K562 (cell line): ENCODE measurements at regions not wholly inside any gene's neighbourhood (a gene's known extent, or its start where the extent isn't known, plus 50 kb on each side); places are given as distances from the start of the nearest gene placed in this dataset.
A peak's percentile ranks its signal among the peaks of the same experiment; 100 is the strongest.

Experiments used
- ATF3 ChIP-seq, 2 experiments: fragments of 450-650 bp in 1 of 2; sonication (generic) in 1 of 2; formaldehyde crosslinking in 1 of 2; IDR thresholded peaks in 1 of 2; conservative IDR thresholded peaks in 1 of 2; 2 replicates each; pipeline versions ENCODE4 v1.6.1 to v1.8.1; 2016 to 2023; ENCODE audit warnings: mild to moderate bottlenecking in 2 of 2, moderate library complexity in 2 of 2, inconsistent platforms in 1 of 2, missing genetic modification reagents in 1 of 2
- ATF7 ChIP-seq: fragments of 450-650 bp; IDR thresholded peaks from 2 replicates; pipeline ENCODE4 v1.7.1; 2014; ENCODE audit warnings: mild to moderate bottlenecking, moderate library complexity
- BACH1 ChIP-seq: fragments of 200-800 bp; sonication (Bioruptor generic); IDR thresholded peaks from 2 replicates; pipeline ENCODE4 v1.6.1; 2016; ENCODE audit warnings: missing genetic modification characterization, missing compliant biosample characterization
- CEBPB ChIP-seq: fragments of 450-650 bp; IDR thresholded peaks from 2 replicates; pipeline ENCODE4 v1.6.1; 2016; ENCODE audit warnings: missing genetic modification characterization, missing compliant biosample characterization
- CTBP1 ChIP-seq: fragments of 450-650 bp; IDR thresholded peaks from 2 replicates; pipeline ENCODE4 v1.6.1; 2016; ENCODE audit warnings: borderline replicate concordance
- GABPA ChIP-seq: fragments of 200-800 bp; sonication (Bioruptor generic); conservative IDR thresholded peaks from 2 replicates; pipeline ENCODE4 v1.6.1; 2016; ENCODE audit warnings: low read depth, missing genetic modification characterization, missing compliant biosample characterization
- GATA2 ChIP-seq: sonication (generic); formaldehyde crosslinking; IDR thresholded peaks from 2 replicates; pipeline ENCODE4 v1.4.0; 2020; ENCODE audit warnings: mild to moderate bottlenecking, missing genetic modification reagents
- L3MBTL2 ChIP-seq: fragments of 450-650 bp; IDR thresholded peaks from 2 replicates; pipeline ENCODE4 v1.6.1; 2016; ENCODE audit warnings: mild to moderate bottlenecking, moderate library complexity
- MTA1 ChIP-seq: fragments of 450-650 bp; IDR thresholded peaks from 2 replicates; pipeline ENCODE4 v1.6.1; 2017; ENCODE audit warnings: borderline replicate concordance
- NCOA6 ChIP-seq: fragments of 450-650 bp; IDR thresholded peaks from 2 replicates; pipeline ENCODE4 v1.6.1; 2017; ENCODE audit warnings: mild to moderate bottlenecking
- OTX1 ChIP-seq: fragments of 450-650 bp; formaldehyde crosslinking; IDR thresholded peaks from 2 replicates; pipeline ENCODE4 v1.4.0; 2022; ENCODE audit warnings: mild to moderate bottlenecking
- PTRF ChIP-seq: fragments of 450-650 bp; IDR thresholded peaks from 2 replicates; pipeline ENCODE4 v1.6.1; 2016; ENCODE audit warnings: mild to moderate bottlenecking, missing genetic modification characterization, missing compliant biosample characterization
- RCOR1 ChIP-seq, 2 experiments: IDR thresholded peaks; 2 replicates each; pipeline ENCODE4 v1.6.1; 2012; ENCODE audit warnings: low read depth in 2 of 2, low read length in 2 of 2, borderline replicate concordance in 1 of 2, improper control_type of control experiment in 1 of 2
- SMARCE1 ChIP-seq: fragments of 450-650 bp; IDR thresholded peaks from 2 replicates; pipeline ENCODE4 v1.7.1; 2016; ENCODE audit warnings: mild to moderate bottlenecking
- SNRNP70 ChIP-seq: fragments of 200-400 bp; formaldehyde crosslinking; optimal IDR thresholded peaks from 2 replicates; pipeline ENCODE3; 2017; ENCODE audit warnings: low read depth, low read length
- TCF3 ChIP-seq: sonication (generic); formaldehyde crosslinking; IDR thresholded peaks from 2 replicates; pipeline ENCODE4 v1.4.0; 2020; ENCODE audit warnings: mild to moderate bottlenecking, missing genetic modification reagents
- TEAD4 ChIP-seq, 2 experiments: sonication (generic) in 1 of 2; formaldehyde crosslinking in 1 of 2; IDR thresholded peaks; 2 replicates each; pipeline versions ENCODE4 v1.6.1 to v1.8.0; 2012 to 2022; ENCODE audit warnings: borderline replicate concordance in 1 of 2, inconsistent platforms in 1 of 2, low read length in 1 of 2, mild to moderate bottlenecking in 1 of 2, missing genetic modification reagents in 1 of 2
- ZNF318 ChIP-seq, 2 experiments: fragments of 450-650 bp; IDR thresholded peaks; 2 replicates each; pipeline ENCODE4 v1.6.1; 2016; ENCODE audit warnings: mild to moderate bottlenecking in 2 of 2, borderline replicate concordance in 1 of 2, low read depth in 1 of 2, moderate library complexity in 1 of 2
- TF ChIP-seq, protein P1 (sequence below): fragments of 450-650 bp; formaldehyde crosslinking; IDR thresholded peaks from 2 replicates; pipeline ENCODE4 v1.4.0; 2022; ENCODE audit warnings: mild to moderate bottlenecking, moderate library complexity

- TF ChIP-seq SNRNP70 (no peak), GABPA (no peak), ZNF318 (IDR thresholded peaks at IDR 0.05; ENCODE audit: borderline replicate concordance in 1 of 2, low read depth in 1 of 2) (peak in 1 of 2 experiments; percentile 65; a peak in 2 of 4 replicates), PTRF (tag) (no peak), RCOR1 (IDR thresholded peaks at IDR 0.05; ENCODE audit: borderline replicate concordance in 1 of 2, low read depth in 2 of 2, low read length in 2 of 2) (peak in 1 of 2 experiments; percentile 68; a peak in 2 of 4 replicates), ATF3 (IDR thresholded peaks at IDR 0.05) (peak; percentile 88), ATF3 (CRISPR knock-in tag; conservative IDR thresholded peaks at IDR 0.05) (no peak), NCOA6 (no peak), TCF3 (CRISPR knock-in tag) (0 out of 2 replicates have a peak, but pooled peaks have one; percentile 12), ATF7 (peak; percentile 61; the same call in 1 of the 2 replicates), SMARCE1 (peak; percentile 46; the same call in 1 of the 2 replicates), CEBPB (tag) (peak; percentile 74), L3MBTL2 (0 out of 2 replicates have a peak, but pooled peaks have one; percentile 11), OTX1 (no peak), BACH1 (tag) (peak; percentile 34; the same call in 1 of the 2 replicates), MTA1 (peak; percentile 48; the same call in 1 of the 2 replicates), TEAD4 (IDR thresholded peaks at IDR 0.05; ENCODE audit: low read length) (peak; percentile 44; the same call in 1 of the 2 replicates), TEAD4 (CRISPR knock-in tag; IDR thresholded peaks at IDR 0.05; ENCODE audit: borderline replicate concordance) (no peak), CTBP1 (peak; percentile 78; the same call in 1 of the 2 replicates), GATA2 (peak; percentile 44; the same call in 1 of the 2 replicates)
- TF ChIP-seq, protein P1, sequence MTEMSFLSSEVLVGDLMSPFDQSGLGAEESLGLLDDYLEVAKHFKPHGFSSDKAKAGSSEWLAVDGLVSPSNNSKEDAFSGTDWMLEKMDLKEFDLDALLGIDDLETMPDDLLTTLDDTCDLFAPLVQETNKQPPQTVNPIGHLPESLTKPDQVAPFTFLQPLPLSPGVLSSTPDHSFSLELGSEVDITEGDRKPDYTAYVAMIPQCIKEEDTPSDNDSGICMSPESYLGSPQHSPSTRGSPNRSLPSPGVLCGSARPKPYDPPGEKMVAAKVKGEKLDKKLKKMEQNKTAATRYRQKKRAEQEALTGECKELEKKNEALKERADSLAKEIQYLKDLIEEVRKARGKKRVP (CRISPR knock-in tag): peak; percentile 79
Observed at GRCh38 chr4:74654230-74654681, 140.1 kb downstream of the BTC start (continued).
